Panc1 (cell line): ENCODE measurements at regions not wholly inside any gene's neighbourhood (a gene's known extent, or its start where the extent isn't known, plus 50 kb on each side); places are given as distances from the start of the nearest gene placed in this dataset.

Experiments
- ATAC-seq: fragments of 200-7000 bp; cut with Tn5 transposase; 2 replicates; pipeline ENCODE4 v1.9.1; 2020; ENCODE audit warnings: mild to moderate bottlenecking, moderate library complexity
- BruUV-seq: library from RNA; stranded (reverse); fragments of 400-500 nt; replicated peaks from 2 replicates; lab custom pipeline; 2021; lab: Mats Ljungman, UMichigan
- CTCF ChIA-PET: fragments of 300-600 bp; sonication (Branson Sonifier 250); formaldehyde crosslinking; loops from one replicate; lab custom pipeline; 2022; ENCODE audit warnings: antibody characterized with exemption; lab: Charles Lee
- POLR2A ChIA-PET: fragments of 300-600 bp; sonication (Branson Sonifier 250); formaldehyde crosslinking; loops from one replicate; lab custom pipeline; 2022; ENCODE audit warnings: antibody characterized with exemption; lab: Charles Lee
- DNase-seq: peaks from one replicate; pipeline ENCODE4 v3.0.0-alpha.2; 2010; ENCODE audit warnings: low read depth, low spot score
- H3K27ac ChIP-seq: 2 replicates; pipeline ENCODE4 v1.5.1; 2011; ENCODE audit warnings: mild to moderate bottlenecking, low read length, inconsistent platforms
- H3K27me3 ChIP-seq: fragments of 200-500 bp; sonication (Bioruptor generic); 2 replicates; pipeline ENCODE4 v1.6.0; 2014; ENCODE audit warnings: low read length, inconsistent platforms; ENCODE audit not compliant: control insufficient read depth, insufficient read depth
- H3K36me3 ChIP-seq: fragments of 200-500 bp; sonication (Bioruptor generic); 2 replicates; pipeline ENCODE4 v1.5.1; 2014; ENCODE audit warnings: inconsistent platforms, mild to moderate bottlenecking, low read length, moderate library complexity; ENCODE audit not compliant: control insufficient read depth, insufficient read depth
- H3K4me1 ChIP-seq: 2 replicates; pipeline ENCODE4 v1.5.1; 2011; ENCODE audit warnings: inconsistent platforms, mild to moderate bottlenecking, low read length, moderate library complexity; ENCODE audit not compliant: control insufficient read depth, insufficient read depth
- H3K4me3 ChIP-seq, 2 experiments: 2 replicates each; pipeline ENCODE4 v1.5.1; 2011 to 2012; ENCODE audit warnings: low read depth in 2 of 2, low read length in 2 of 2, mild to moderate bottlenecking in 2 of 2, inconsistent platforms in 1 of 2, moderate library complexity in 1 of 2
- H3K9me3 ChIP-seq: fragments of 200-500 bp; sonication (Bioruptor generic); 2 replicates; pipeline ENCODE4 v1.5.1; 2014; ENCODE audit warnings: low read depth, mild to moderate bottlenecking, inconsistent platforms, low read length, moderate library complexity; ENCODE audit not compliant: control insufficient read depth, insufficient read depth
- POLR2AphosphoS5 ChIP-seq: IDR thresholded peaks from 2 replicates; pipeline ENCODE4 v1.6.1; 2012; ENCODE audit warnings: mild to moderate bottlenecking, low read depth, low read length, moderate library complexity
- SIN3A ChIP-seq: IDR thresholded peaks from 2 replicates; pipeline ENCODE4 v1.6.1; 2012; ENCODE audit warnings: low read depth, mild to moderate bottlenecking, low read length, moderate library complexity, borderline replicate concordance; ENCODE audit not compliant: insufficient read depth
- TCF7L2 ChIP-seq: IDR thresholded peaks from 2 replicates; pipeline ENCODE4 v1.6.1; 2011; ENCODE audit warnings: mild to moderate bottlenecking, low read depth, low read length, inconsistent platforms
- in situ Hi-C: cut with HindIII; loops from 2 replicates; pipeline ENCODE4 v1.10.0; 2016; ENCODE audit warnings: low sequenced_read_pairs, low pct_unique_long_range_greater_than_20kb
- intact Hi-C: fragments of 100-400 bp; cut with micrococcal nuclease; formaldehyde crosslinking; loops from one replicate; pipeline ENCODE4 v1.10.0; 2022; ENCODE audit not compliant: unreplicated experiment
- TF ChIP-seq, protein P1 (sequence below), 2 experiments: IDR thresholded peaks; 2 replicates each; pipeline ENCODE4 v1.6.1; 2011 to 2012; ENCODE audit warnings: low read depth in 2 of 2, control low read depth in 1 of 2, low read length in 1 of 2, mild to moderate bottlenecking in 1 of 2, moderate library complexity in 1 of 2; ENCODE audit not compliant: insufficient read depth in 1 of 2
- TF ChIP-seq, protein P2 (sequence below): fragments of 450-650 bp; IDR thresholded peaks from 2 replicates; pipeline ENCODE4 v1.5.1; 2017; ENCODE audit warnings: mild to moderate bottlenecking

DNA sequence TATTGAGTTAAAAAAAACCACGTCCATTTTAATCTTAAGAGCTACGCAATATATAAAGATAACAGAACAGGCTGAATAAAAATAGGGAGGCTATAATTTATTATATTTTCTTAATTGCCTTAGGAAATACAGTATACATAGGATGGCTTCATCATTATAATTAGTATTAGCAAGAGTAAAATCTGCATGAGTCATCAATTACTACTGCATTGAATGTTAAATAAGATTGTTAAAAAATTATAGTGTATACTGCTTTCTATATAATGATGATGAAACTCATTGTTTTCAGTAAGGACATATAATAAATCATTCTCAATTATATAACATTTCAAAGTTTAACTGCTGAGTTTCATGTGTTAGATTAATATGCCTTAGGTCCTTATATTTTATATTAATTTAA lies 133.4 kb upstream of the GRID2 start:
- POLR2A ChIA-PET: no interaction called here
- no peaks in the 10 kb centered on the region for H3K36me3 ChIP-seq
- DNase-seq (no peak), ATAC-seq (no peak)
- BruUV-seq: no TSS peak
- no peaks in the 10 kb centered on the region for H3K4me1 ChIP-seq
- CTCF ChIA-PET: no interaction called here
- in situ Hi-C loops: no loop called here
- H3K27me3 ChIP-seq: no peaks in the 10 kb centered on the region
- TF ChIP-seq, protein P1, sequence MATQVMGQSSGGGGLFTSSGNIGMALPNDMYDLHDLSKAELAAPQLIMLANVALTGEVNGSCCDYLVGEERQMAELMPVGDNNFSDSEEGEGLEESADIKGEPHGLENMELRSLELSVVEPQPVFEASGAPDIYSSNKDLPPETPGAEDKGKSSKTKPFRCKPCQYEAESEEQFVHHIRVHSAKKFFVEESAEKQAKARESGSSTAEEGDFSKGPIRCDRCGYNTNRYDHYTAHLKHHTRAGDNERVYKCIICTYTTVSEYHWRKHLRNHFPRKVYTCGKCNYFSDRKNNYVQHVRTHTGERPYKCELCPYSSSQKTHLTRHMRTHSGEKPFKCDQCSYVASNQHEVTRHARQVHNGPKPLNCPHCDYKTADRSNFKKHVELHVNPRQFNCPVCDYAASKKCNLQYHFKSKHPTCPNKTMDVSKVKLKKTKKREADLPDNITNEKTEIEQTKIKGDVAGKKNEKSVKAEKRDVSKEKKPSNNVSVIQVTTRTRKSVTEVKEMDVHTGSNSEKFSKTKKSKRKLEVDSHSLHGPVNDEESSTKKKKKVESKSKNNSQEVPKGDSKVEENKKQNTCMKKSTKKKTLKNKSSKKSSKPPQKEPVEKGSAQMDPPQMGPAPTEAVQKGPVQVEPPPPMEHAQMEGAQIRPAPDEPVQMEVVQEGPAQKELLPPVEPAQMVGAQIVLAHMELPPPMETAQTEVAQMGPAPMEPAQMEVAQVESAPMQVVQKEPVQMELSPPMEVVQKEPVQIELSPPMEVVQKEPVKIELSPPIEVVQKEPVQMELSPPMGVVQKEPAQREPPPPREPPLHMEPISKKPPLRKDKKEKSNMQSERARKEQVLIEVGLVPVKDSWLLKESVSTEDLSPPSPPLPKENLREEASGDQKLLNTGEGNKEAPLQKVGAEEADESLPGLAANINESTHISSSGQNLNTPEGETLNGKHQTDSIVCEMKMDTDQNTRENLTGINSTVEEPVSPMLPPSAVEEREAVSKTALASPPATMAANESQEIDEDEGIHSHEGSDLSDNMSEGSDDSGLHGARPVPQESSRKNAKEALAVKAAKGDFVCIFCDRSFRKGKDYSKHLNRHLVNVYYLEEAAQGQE (IDR thresholded peaks at IDR 0.05; ENCODE audit: insufficient read depth in 1 of 2, low read depth in 2 of 2, low read length in 1 of 2): no peak
- TF ChIP-seq SIN3A (no peak), POLR2AphosphoS5 (no peak), TCF7L2 (no peak)
- TF ChIP-seq, protein P2, sequence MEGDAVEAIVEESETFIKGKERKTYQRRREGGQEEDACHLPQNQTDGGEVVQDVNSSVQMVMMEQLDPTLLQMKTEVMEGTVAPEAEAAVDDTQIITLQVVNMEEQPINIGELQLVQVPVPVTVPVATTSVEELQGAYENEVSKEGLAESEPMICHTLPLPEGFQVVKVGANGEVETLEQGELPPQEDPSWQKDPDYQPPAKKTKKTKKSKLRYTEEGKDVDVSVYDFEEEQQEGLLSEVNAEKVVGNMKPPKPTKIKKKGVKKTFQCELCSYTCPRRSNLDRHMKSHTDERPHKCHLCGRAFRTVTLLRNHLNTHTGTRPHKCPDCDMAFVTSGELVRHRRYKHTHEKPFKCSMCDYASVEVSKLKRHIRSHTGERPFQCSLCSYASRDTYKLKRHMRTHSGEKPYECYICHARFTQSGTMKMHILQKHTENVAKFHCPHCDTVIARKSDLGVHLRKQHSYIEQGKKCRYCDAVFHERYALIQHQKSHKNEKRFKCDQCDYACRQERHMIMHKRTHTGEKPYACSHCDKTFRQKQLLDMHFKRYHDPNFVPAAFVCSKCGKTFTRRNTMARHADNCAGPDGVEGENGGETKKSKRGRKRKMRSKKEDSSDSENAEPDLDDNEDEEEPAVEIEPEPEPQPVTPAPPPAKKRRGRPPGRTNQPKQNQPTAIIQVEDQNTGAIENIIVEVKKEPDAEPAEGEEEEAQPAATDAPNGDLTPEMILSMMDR: no peak
- intact Hi-C loops: no loop called here
- H3K4me3 ChIP-seq: no peak overlapping the region
- no peaks in the 10 kb centered on the region for H3K9me3 ChIP-seq
- no peak overlapping the region for H3K27ac ChIP-seq

DNA sequence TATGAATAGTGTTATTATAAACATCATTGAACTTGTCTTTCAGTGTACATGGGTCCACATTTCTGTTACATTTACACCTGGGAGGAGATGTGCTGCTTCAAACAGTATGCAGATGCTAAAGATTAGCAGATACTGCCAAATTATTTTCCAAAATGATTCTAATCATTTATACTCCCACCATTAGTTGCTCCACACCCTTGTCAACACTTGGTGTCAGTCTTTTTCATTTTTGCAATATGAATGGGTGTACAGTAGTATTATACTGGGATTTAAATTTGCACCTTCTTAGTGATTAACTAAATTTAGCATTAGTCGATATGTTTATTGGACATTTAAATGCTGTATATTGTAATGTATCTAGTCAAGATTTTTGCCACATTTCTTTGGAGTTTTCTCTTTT lies 131.6 kb upstream of the GRID2 start:
- TF ChIP-seq POLR2AphosphoS5: no peak
- no peak for TF ChIP-seq SIN3A
- TF ChIP-seq, protein P1 (IDR thresholded peaks at IDR 0.05; ENCODE audit: insufficient read depth in 1 of 2, low read depth in 2 of 2, low read length in 1 of 2): no peak
- TF ChIP-seq, protein P2: no peak; the same call in 1 of the 2 replicates
- ChIA-PET POLR2A (no interaction called here), CTCF (no interaction called here)
- Histone ChIP-seq H3K36me3 (no peaks in the 10 kb centered on the region), H3K9me3 (no peaks in the 10 kb centered on the region), H3K27ac (no peak overlapping the region), H3K27me3 (no peaks in the 10 kb centered on the region), H3K4me3 (no peak overlapping the region), H3K4me1 (no peaks in the 10 kb centered on the region)
- no peak for ATAC-seq
- BruUV-seq: no TSS peak
- DNase-seq: no peak
- in situ Hi-C loops (no loop called here), intact Hi-C loops (no loop called here)
